Cerebellar cortex (tissue), 1 donor: ENCODE measurements at regions not wholly inside any gene's neighbourhood (a gene's known extent, or its start where the extent isn't known, plus 50 kb on each side); places are given as distances from the start of the nearest gene placed in this dataset.
"Not testable (repeated sequence)": the region's sequence is repeated elsewhere in the genome, so short reads cannot be mapped to it uniquely, and the experiment has no call there.

ENCODE experiments used
- DNase-seq: peaks from one replicate; pipeline ENCODE4 v3.0.0-alpha.2; 2015; ENCODE audit warnings: low spot score

DNA sequence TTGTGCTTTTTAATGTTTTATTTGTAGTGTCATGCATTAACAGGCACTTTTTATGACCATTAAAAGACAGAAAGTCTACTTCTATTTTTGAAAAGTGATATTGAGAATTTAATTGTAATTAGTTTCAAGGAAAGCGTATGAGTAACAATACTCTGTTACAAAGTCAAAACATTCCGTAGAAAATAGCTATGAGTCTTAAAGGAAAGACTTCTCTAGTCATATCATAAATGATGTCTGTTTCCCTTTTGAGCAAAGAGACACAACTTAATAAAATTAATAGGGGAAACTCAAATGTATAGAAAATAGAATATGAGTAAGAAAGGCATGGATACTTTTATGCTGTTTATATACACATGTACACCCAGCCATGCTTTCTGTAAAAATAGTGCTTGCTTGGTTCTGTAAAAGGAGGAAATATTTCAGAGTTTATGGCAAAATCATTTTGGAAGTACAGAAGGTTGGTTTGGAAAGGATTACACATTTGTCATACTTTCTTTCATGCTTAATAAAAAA is 107.8 kb upstream of the AHI1 start:
- DNase-seq, result no peak

DNA sequence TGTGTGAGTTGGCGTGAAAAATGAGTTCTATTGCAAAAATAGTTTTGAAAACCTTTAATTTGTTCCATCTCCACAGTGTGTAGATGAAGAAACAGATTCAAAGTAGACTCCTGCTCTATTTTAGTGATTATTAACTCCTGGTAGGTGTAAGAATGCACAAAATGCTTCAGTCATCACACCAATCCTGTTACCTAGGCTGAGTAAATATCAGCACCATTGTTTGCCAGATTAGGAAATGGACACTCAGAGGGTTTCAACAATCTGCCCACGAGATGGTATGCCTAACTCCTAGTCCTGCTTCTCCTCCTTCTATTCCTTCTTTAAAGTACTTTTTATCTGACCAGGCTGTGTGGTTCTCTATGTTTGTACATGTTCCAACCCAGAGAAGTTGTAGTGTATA is 108.9 kb upstream of the AHI1 start:
- DNase-seq, result no peak

DNA sequence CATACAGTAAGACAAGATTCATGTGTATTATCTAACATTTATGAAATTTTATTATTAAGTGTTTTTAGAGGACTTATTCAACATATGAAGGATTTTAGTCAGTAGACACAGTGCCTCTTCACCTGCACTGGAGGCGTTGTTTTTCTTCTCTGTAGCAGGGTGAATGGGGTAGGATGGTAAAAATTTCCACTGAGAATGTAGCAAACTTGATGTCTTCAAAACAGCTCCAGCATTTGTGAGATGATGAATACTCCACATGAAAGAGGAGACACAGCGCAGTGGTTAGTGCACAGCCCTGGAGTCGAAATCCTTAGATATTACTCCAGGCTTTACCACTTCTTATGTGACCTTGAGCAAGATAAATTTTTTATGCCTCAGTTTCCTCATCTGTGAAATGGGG is 110.5 kb upstream of the AHI1 start:
- no peak for DNase-seq

DNA sequence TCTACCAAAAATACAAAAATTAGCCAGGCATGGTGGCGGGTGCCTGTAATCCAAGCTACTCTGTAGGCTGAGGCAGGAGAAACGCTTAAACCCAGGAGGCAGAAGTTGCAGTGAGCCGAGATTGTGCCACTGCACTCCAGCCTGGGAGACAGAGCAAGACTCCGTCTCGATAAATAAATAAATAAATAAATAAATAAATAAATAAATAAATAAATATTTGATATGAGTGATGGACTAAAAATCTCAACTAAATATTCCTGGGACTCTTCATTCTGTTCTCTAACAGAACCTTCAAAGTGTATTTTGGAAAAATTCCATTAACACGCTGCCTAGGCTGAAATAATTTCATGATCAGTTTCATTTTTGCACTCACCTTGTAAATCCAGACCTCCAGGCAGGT is 112.7 kb upstream of the AHI1 start:
- not testable (repeated sequence) for DNase-seq

DNA sequence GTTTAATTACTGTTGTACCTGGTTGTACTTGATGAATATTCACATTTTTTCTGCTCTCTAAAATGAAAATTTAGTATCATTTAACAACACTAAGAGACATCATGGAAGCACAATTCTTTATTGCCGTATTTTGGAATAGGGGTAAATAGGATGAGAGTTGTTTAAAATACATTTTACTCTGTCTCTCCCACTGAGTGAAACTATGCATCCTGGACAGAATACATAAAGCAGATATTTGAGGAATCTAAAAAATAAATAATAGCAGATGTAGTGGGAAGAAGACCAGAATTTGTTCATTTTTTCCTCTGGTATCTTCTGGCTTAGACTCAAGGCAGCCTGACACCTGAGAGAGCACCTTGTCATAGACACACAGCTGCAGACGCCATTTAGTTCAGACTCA is 119.1 kb upstream of the AHI1 start:
- DNase-seq, result no peak

DNA sequence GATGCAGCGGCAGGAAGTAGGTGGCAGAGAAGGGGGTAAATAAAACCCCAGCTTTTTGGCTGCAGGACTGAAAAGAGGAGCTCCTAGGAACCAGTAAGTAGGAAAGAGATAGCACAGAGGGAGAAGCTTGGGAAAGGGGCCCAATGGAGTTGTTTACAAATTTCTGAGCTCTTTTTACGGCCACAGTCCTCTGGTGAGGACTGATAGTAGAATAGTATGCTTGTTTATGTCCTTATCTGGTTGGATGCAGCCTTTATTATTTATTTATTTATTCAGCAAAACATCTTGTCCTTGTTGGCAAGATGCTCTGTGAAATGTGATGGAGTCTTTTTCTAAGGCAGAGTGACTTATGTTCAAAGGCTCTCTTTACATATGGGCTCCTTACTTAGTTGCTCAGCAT is 119.7 kb upstream of the AHI1 start:
- DNase-seq, result no peak

DNA sequence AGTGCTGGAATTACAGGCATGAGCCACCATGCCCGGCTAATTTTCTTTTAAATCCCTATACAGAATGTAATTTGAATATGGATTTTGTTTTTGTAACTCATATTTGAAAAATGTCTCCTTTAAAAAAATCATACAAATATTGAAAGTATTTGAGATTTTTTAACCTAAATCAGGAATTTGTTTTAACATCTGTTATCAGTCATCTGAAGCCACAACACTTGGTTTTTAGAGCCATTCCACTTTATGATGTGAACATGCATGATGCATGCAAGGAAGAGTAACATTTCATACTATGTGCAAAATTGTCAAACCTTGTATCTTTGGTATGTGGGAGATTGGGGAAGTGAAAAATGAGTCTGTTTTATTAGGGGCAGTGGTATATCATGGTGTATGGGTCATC is 124.5 kb upstream of the AHI1 start:
- no peak for DNase-seq

DNA sequence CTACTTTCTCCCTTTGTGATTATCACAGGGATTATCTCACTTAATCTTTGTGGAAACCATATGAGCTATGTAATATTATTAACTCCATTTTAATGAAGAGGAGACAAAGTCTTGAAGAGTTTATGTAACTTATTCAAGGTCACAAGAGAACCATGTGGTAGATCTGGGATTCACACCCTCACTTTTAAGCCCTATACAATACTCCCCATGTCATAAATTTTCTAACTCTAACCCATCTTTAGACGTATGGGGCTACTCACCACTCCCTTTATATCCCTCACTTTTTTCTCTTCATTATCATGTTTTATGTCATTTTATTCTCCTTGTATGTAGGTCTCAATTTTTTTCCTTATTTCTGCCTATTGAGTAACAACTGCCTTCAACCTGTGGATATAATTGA is 126.4 kb upstream of the AHI1 start:
- no peak for DNase-seq

DNA sequence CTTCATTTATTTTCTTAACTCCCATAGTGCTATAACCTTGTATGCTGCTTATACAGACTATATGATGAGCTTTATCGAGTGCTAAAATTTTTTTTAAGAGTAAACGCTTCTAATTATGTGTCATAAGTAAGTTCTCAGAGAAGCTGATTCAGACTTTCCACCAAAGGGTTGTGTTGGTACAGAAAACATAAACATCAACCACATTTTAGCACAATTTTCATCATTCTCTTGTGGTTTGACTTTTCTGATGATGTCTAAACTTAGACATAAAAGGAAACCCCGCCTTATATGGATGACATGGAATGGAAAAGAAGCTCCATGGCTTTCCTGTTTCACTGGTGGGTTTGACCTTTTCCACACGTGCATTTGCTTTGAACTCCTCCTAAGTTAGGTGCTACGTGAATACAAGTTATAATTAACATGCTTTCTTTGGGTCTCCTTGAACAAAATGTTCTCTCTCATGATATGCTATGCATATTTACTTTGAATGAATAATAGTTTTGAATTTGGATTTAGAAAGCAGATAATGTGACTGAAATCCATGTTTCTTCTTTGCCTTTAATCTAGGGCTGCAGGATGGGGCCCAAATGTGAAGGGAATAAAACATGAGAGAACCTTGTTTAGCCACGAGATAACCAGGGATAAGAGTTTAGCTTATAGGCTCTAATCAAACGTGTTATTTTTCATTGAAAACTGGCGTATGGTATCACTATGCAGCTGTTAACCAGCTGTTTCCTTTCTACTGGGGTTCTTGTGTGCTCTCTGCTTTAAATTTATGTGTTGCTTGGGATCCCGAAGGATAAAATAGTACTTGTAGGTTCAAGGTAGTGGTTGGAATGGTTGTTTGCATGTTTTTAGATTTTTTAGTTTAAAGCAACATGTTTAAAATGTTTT is 127.1 kb upstream of the AHI1 start:
- DNase-seq, result no peak

DNA sequence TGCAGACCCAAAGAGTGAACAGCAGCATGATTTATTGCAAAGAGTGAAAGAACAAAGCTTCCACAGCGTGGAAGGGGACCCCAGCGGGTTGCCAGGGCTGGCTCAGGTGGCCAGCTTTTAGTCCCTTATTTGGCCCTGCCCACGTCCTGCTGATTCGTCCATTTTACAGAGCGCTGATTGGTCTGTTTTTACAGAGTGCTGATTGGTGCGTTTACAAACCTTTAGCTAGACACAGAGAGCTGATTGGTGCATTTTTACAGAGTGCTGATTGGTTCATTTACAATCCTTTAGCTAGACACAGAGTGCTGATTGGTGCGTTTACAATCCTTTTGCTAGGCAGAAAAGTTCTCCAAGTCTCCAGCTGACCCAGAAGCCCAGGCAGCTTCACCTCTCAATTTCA is 128.5 kb upstream of the AHI1 start:
- not testable (repeated sequence) for DNase-seq

DNA sequence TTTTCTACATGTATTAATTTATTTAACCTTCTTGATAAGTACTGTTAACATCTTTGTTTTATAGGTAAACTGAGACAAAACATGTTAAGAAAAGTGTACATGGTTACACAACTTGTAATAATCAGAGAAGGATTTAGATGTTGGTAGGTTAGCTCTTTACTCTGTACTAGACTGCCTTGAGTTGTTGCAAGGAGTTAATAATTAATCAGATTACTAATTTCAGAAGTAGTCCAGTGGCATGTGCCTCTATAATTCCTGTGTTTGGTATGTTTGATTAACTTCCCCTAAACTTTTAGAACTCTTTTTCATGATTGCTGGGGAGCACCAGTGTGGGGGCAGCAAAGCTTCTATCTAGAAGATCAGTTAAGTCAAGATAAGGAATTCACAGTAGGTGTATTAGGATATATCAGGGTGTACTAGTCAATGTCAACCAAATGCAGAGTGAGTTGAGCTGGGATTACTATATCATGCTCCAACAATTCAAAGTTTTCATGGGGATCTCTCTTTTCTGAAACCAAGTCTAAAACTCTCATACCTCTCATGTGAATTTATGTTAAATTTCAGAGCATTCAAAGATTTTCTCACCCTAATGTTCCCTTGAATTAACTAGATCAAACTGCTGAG is 129.7 kb upstream of the AHI1 start:
- DNase-seq, result no peak

DNA sequence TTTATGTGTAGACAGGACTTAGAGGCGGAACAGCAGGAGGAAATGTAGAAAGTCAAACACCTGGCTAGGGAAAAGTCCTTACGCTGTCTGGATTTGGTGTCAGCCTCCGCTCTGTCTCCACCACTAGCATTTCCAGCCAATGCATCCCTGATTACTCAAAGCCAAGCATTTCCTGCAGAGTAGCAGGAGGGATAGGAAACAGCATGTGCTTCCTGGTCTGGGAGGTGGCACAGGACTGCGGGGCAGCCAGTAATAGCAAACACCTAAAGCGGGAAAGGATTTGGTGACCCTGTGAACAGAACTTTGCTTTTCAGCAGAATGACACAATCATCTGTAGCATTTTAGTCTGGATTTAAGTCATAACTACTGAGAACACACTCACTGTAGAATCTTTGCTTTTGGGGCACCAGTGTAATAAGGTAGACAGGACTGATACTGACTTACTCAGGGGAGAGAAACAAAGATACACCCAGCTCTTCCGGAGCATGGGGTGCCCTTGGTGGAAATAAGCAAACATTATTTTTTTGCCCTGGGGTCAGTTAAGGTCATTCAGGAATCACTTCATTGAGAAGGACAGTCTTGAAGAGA is 133.3 kb upstream of the AHI1 start:
- DNase-seq, result no peak

DNA sequence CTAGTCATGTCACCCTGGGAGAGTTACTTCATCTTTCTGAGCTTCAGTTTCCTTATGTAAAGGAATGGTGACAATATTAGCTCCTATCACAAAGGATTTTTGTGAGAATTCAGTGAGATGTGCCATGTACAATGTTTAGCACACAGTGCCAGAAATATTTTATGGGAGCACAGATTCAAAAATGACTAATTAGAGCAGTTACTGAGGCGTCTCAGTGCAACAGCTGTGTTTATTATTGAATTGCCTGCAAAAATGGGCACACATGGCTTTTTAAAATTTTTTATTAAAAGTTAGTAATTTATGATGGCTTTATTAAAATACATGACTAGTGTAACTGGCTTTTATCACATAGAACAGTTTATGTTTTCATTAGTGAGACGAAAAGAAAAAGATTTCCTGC is 134.3 kb upstream of the AHI1 start:
- DNase-seq, result no peak

DNA sequence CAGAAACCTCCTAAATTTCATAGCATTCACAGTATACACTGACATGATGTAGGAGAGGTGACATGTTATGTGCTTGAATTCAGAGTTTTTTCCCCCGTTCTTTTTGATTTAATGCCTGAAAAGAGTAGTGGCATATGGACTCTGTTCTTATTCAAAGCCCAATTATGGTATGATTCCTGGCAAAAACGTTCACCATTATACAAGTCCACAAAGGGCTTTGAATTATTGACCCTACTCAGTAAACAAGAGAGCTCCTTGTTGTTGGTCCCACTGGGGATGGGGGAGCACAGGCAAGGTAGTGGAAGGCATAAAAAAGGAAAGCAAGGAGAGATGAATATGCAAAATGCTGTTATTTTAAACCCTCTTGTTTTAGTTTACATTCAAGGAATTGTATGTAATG is 136.0 kb upstream of the AHI1 start:
- DNase-seq, result no peak

DNA sequence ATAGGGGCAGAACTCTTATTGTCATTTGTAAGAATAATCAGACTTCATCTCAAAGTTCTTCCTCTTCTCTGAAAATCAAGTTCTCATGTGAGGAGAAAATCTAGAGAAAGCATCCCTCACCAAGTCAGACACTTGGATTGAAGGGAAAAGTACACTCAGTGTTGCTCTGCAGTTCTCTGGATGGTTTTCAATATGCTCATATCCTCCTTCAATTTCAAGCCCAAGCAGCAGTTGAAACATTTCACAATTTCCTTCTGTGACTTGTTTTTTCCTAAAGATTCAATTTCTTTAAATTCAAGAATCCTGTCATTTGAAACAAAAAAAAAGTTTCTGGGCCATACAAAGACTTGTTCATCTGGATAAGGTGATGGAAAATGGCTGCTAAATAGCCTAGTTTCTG is 140.2 kb upstream of the AHI1 start:
- DNase-seq, result no peak

DNA sequence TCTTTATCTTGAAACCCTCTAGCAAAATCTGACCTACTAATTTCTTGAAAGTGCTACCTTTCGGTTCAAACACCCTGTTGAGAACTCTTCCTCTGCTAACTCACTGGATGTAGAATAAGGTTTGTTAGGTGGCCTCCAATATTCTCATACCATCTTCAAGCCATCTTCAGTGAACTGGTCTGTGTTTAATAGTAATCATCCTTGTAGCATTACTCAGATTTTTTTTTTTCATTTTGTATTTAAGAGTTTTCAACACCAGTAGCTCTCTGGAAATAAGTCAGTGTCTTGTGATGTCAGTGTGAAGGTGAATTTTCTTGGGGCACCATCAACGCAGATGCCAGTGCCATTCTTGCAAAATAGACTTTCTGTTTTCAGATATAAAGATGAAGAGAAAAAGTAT is 140.6 kb upstream of the AHI1 start:
- no peak for DNase-seq

DNA sequence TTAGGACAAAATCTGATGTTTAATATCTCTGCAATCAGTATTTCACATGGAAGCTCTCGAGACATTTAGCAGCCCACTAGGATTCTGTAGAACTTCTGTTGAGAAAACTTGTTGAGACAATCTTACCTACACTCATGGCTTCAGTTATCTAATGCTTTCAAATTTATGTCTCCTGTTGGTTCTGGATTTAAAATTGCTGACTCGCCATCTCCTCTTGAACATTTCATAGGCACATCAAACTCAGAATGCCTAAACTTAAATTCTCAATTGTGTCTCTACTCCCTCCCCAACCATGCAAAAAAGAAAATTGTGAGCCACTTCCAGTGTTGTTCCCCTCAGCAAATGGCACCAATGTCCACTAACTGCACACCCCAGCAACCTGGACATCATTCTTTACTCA is 142.5 kb upstream of the AHI1 start:
- no peak for DNase-seq

DNA sequence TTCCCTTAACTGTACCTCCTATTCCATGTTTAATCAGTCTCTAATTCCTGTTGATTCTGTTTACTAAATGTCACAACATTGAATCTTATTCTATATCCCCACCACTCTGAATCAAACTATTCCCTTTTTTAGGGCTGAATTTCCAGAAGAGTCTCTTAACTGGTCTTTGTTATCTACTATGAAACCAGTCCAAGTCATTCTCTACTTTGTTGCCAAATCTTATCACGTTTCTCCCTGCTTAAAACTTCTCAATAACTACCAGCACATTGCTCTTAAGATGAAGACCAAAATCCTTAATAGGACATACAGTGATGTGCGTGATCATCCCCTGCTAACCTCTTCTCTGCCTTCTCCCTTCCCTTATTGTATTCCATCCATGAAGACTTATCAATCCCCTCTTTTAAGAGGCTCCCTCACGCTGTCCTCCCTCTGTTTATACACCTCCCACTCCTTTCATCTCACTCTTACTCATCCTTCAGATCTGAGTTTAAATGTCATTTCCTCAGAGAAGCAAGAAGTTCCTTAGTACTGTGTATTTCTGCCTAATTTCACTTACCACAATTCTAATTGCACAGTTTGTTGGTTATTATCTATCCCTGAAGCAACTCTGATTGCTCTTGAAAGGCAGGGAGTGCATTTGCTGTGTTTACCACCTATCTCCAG is 143.0 kb upstream of the AHI1 start:
- no peak for DNase-seq

DNA sequence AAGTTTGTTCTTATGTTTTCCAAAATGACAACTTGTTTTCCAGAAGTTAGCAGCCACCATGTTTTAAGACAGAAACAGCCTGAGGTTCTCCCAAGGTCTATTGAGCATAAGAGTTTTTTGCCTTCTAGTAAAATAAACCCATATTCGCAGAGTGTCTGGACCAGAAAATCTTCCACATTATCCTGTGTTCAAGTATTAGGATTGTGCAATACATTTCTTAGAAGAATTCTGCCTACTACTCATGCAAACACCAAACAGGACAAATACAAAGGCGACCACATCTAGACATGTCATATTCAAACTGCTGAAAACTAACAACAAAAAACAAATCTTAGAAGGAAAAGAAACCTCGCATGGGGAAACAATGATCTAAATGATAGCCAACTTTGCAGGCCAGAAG is 145.4 kb upstream of the AHI1 start:
- DNase-seq, result no peak

DNA sequence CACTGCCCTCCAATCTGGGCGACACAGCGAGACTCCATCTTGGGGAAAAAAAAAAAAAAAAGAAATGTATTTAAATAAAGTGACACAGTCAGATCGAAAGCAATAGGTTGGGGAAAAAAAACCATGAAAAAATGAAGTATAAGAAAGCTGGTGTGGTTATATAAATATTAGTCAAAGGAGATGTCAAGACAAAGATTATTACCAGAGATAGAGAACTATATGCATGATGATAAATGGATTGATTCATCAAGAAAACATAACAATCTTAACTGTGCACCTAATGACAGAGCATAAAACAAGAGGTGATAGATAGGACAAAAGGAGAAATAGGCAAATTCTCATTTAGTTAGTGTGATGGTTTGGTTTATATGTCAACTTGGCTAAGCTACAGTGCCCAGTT is 146.9 kb upstream of the AHI1 start:
- DNase-seq, result no peak

DNA sequence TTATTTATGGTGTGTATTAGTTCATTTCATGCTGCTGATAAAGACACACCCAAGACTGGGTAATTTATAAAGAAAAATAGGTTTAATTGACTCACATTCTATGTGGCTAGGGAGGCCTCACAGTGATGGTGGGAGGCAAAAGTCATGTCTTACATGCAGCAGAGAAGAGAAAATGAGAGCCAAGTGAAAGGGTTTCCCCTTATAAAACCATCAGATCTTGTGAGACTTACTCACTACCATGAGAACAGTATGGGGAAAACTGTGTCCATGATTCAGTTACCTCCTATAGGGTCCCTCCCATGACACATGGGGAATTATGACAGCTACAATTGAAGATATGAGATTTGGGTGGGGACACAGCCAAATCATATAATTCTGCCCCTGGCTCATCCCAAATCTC is 150.0 kb upstream of the AHI1 start:
- no peak for DNase-seq

DNA sequence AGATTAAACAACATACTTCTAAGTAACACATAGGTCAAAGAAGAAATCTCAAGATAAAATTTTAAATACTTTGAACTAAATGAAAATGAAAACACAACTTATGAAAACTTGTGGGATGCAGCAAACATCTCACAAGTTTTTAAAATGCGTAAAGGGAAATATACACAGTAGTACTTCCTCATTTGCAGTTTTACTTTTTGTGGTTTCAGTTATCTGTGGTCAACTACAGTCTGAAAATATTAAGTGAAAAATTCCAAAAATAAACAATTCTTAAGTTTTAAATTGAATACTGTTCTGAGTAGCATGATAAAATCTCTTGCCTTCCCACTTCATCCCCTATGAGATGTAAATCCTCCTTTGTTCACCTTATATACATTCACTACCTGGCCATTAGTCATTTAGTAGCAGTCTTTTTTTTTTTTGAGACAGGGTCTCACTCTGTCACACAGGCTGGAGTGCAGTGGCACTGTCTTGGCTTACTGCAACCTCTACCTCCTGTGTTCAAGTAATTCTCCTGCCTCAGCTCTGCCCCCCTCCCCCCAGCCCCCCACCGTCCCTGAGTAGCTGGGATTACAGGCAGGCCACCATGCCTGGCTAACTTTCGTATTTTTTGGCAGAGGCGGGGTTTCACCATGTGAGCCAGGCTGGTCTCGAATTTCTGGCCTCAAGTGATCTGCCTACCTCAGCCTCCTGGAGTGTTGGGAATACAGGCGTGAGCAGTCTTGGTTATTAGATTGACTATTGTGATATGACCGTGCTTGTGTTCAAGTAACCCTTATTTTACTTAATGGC is 154.6 kb upstream of the AHI1 start:
- no peak for DNase-seq
